Stimulated activated CD4-positive, alpha-beta T cell treated with anti-CD3 and anti-CD28 coated beads, Interleukin-12 subunit alpha, Interleukin-12 subunit beta, amount 100 ng/mL, for 48 hours (primary cell): ENCODE measurements at regions not wholly inside any gene's neighbourhood (a gene's known extent, or its start where the extent isn't known, plus 50 kb on each side); places are given as distances from the start of the nearest gene placed in this dataset.

ENCODE experiments used
- DNase-seq, 3 donors: peaks; one replicate each; pipeline ENCODE4 v3.0.0-alpha.2; 2020; ENCODE audit warnings: low read depth in 2 of 3, low spot score in 1 of 3

GRCh38 chr10:118181021-118181420, 134.3 kb upstream of the RAB11FIP2 start:
- DNase-seq: no peak

GRCh38 chr10:118175148-118175547, 128.4 kb upstream of the RAB11FIP2 start:
- no peak for DNase-seq

GRCh38 chr10:118173296-118173695, 126.6 kb upstream of the RAB11FIP2 start:
- DNase-seq: no peak

GRCh38 chr10:118171861-118172260, 125.1 kb upstream of the RAB11FIP2 start:
- DNase-seq: no peak

DNA sequence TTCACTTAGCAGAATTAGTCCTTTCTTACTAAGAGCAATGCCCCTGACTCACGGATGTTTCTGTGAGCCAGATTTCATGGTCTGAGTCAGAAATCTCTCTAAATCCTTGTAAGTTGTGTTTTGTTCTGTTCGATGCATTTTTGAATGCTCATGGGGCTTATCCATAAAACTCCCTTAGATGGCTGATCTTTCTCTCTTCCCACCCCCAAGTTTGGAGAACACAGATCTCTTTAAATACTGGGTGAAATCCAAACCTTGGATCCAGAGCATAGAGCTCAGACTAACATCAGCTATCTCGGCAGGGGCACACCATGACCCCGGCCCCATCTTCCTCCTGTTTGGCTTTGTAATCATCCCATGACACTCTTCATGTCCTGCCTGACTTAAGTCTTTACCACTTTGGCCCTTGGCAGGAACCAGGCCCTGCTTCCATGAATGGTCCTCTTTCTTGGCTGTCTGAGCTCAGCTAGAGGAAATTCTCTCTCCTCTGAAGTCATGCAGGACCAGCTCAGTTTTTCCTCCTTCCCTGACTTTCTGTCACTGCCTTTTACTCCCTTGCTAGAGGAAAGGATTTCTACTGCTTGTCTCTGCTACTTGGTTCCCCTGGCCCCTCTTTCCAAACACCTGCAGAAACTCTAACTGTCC, 120.4 kb upstream of the RAB11FIP2 start:
- no peak for DNase-seq

DNA sequence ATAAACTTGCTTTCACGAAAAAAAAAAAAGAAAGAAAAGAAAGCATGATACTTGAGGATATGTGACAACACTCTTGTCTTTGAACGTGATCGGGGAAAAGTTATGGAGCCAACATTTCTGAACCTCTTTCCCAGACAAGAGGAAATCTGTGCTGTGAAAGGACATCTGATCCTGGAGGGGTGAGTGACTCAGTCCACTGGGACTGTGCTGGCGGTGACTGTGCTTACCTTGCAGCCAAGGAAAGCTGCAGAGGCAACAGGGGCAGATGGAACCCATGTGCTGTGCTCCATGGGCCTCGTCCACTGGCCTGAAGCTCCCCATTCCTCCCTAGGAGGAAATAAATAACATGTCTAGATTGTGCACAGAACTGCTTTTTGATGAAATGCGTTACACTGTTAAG, 116.5 kb upstream of the RAB11FIP2 start:
- no peak for DNase-seq

- no peak for DNase-seq
Measured at GRCh38 chr10:118161461-118162246, 114.9 kb upstream of the RAB11FIP2 start.

GRCh38 chr10:118153287-118153686, 106.5 kb upstream of the RAB11FIP2 start:
- no peak for DNase-seq

DNA sequence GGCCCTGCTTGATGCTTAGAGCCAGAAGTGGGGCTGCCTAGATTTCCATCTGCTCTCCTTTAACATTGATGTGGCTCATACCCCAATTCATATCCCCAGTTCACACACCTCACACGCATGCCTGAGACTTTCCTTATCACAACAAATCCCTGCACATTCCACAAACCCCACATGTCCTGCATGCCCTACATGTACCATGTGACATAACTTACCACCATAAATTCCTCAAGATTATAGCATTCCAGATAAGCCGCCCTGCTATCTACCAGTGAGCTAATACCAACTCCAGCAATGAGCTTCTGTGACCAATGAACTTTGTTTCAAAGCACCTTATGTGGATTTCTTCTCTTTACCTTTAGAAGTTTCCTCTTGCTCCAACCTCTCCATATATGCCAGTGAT, 104.7 kb upstream of the RAB11FIP2 start:
- DNase-seq: no peak

- DNase-seq: no peak
Measured at GRCh38 chr10:118148247-118148646, 101.5 kb upstream of the RAB11FIP2 start.

- no peak for DNase-seq
Measured at GRCh38 chr10:118145256-118145655, 98.5 kb upstream of the RAB11FIP2 start.

GRCh38 chr10:118141471-118141870, 94.7 kb upstream of the RAB11FIP2 start:
- DNase-seq: no peak

GRCh38 chr10:118139321-118139720, 92.6 kb upstream of the RAB11FIP2 start:
- DNase-seq: no peak

DNA sequence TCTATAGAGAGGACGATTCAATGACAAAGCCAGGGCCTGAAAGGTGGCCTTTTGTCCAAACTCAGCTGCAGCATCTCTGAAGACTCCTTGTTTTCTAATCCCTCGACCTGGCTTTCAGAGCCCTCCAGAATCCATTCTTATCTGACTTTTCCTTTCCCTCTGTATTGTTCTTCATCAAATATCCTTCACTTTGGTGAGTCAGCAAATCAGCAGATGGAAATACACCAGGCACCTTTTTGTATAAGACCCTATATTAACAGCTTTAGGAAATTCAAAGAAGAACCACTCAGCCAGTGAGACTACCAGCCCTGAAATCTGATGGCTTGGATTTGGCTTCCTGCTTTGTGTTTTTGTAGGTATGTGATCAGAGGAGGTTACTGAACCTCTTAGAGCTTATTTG, 81.9 kb upstream of the RAB11FIP2 start:
- no peak for DNase-seq

- no peak for DNase-seq
Measured at GRCh38 chr10:118118716-118119115, 72.0 kb upstream of the RAB11FIP2 start.

- no peak for DNase-seq
Measured at GRCh38 chr10:118116715-118117449, 70.1 kb upstream of the RAB11FIP2 start.

- no peak for DNase-seq
Measured at GRCh38 chr10:118116362-118116714, 69.6 kb upstream of the RAB11FIP2 start.

DNA sequence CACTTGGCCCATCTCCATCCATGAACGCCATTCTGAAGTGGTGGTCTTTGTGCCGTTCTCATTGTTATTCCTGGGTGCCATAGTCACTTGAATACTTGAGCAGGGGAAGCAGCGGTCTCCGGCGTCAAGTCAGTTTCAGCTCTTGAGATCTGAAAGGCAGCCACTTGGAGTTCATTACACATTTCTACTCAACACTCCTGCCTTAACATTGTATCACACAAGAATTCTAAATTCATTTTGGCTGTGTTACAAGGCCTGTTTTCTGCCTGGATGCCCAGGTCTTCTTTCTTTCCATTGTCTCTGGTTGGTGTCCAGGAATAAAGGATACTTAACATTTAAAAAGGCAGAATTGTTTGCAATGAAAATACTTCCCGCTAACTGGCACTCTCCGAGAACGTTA, 69.0 kb upstream of the RAB11FIP2 start:
- no peak for DNase-seq

DNA sequence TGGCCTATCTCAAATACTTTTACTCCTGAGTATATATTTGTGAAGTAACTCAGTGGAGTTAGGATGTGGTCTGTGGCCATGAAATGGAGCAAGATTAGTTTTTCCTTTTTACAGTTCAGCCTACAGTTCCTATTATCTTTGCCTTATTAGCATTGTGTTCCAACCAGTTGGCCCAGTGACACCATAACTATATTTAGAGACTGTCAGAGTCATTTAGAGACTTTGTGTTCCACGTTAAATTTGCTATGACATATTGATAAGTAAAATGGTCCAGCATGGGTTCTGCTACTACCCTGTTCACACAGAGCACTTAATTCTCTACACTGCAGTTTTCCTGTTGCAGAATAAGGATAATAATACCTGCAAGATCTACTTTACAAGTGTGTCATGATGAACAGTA, 68.3 kb upstream of the RAB11FIP2 start:
- no peak for DNase-seq

DNA sequence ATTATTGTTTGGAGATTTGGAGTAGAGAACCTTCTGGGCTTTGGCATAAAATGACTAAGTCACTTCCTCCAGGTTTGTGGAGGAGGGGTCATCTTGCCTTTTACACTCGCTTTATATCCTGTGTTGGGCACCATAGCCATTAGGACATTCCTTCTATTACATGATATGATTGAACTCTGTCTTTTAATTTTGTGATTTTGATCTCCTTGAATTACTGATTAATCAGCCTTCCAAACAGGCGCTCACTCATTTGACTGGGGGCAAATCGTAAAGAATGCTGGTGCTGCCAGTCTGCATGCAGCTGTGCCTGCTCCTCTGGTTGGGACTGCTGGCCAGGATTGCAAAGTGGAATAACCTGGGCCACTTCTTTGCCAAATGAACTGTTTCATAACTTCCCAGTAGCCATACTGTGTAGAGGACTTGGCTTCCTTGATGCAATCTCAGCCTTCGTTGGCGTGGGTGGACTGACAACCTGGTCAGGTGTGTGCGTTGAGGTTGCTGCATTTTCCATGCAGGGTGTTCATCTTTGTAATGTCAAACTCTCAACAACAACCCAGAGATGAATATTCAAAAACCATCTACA, 65.9 kb upstream of the RAB11FIP2 start:
- no peak for DNase-seq

GRCh38 chr10:118110750-118111149, 64.0 kb upstream of the RAB11FIP2 start:
- no peak for DNase-seq
